Left renal pelvis (tissue), 4 donors: ENCODE measurements at regions not wholly inside any gene's neighbourhood (a gene's known extent, or its start where the extent isn't known, plus 50 kb on each side); places are given as distances from the start of the nearest gene placed in this dataset.

Experiments
- DNase-seq, 4 donors: peaks; one replicate each; pipeline ENCODE4 v3.0.0-alpha.2; 2013; ENCODE audit warnings: low read depth in 4 of 4, low spot score in 3 of 4

GRCh38 chr1:172883387-172883791 is 167.4 kb downstream of the TNFSF18 start:
- no peak for DNase-seq

DNA sequence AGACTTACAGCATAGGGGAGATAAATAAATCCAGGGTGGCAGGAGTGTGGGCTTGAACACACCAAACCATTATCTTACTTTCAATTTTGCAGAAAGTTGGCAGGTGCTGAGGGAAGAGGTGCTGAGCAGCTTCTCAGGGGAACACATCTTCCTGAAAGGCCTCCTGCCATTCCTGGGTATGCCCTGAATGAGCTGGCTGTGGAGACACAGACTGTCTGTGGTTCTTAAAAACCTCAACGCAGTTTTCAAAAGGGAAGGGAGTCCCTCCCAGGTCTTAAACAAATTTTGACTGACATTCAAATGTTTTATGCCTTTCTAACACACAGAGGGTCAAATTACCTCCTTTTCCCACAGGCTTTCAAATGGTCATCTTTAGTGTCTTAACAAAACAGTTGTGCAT is 166.9 kb downstream of the TNFSF18 start:
- no peak for DNase-seq

DNA sequence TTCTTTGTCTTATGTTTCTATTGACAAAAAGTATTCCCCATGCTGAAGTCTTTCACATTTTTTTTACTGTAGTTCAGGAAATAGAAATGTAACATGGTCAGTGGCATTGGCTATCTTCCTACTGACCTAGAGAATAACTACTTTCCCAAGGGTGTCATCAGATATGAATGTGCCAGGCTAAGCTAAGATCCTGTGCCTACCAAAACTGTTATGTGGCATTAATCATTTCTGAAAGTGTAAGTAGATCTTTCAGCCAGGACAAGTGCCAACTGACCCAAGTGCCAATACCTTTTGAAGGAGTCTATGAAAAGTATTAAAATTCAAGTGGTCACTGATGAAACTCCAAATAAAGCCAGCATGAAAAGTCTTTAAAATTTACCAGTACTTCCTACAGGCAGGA is 165.3 kb downstream of the TNFSF18 start:
- DNase-seq = no peak

GRCh38 chr1:172885971-172886370 is 164.8 kb downstream of the TNFSF18 start:
- no peak for DNase-seq

GRCh38 chr1:172887162-172887561 is 163.6 kb downstream of the TNFSF18 start:
- no peak for DNase-seq

DNA sequence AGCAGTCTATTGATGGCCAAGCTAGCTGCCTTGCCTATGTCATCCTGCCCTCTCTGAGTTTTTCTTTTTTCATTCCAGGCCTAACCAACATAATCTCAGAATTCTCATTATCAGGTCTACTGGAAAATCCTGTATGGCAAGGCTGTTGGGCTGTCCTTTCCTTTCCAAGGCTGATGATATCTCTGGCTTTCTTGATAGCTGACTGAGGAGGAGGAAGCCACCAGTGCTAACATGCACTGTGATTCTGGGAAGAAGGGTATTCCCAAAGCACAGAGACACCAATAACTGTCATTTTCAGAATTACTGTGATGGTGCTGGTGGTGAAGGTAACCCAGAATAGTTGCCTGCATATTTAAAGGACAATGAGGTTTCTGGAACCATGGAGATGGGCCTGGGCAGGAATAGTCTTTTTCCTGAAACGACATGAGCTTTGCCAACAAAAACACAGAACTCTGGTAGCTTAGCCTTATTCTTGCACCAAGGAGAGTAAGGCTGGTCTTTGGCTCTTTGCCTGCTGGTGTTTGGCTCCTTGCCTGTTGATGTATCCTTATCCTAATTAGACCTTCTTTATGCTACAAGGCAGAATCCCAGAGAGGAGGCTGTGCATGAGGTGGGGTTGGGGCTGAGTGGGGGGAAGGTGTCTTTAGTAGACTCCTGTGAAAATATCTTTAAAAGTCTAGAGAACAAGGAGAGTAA is 157.4 kb downstream of the TNFSF18 start:
- DNase-seq = no peak

- no peak for DNase-seq
Measured at GRCh38 chr1:172894349-172895049, 156.2 kb downstream of the TNFSF18 start.

DNA sequence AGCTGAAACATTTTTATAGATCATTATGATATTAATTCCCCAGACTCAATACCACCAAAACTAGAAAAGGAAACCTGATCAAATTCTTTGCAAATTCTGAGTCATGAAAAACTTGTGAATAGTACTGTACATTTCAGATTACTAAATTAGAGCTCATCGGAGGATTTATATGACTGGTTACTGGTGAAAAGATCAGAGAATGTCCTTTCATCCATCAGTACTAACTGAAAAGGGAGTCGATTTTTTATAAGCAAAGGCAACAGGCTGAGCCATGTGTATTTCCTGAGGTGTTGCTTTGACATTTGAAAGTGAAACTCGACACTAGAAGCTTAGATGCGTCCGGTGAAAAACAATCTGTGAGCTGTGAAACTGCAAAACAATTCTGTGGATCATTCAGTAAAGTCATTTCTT is 155.7 kb downstream of the TNFSF18 start:
- DNase-seq = no peak

GRCh38 chr1:172895761-172896160 is 155.0 kb downstream of the TNFSF18 start:
- DNase-seq = no peak

- DNase-seq = no peak
Measured at GRCh38 chr1:172897738-172898137, 153.0 kb downstream of the TNFSF18 start.

DNA sequence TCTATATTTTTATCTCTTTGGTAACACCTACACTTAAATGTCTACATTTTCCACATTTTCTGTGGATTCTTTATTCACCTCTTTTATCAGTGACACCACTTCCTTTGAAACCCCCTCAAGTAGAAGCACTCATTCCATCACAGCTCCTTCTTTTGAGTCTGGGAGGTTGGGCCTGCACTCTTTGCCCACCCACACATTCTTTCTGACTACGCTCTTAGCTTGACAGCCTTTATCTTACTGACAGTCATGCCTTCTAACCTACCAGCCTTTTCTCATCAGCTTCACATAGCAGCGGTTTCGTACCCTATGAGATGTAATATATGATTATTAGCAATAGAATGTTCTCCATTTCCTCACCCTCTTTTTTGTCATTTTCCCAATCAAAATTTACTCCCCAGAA is 151.9 kb downstream of the TNFSF18 start:
- no peak for DNase-seq

- no peak for DNase-seq
Measured at GRCh38 chr1:172900376-172900997, 150.3 kb downstream of the TNFSF18 start.

GRCh38 chr1:172902200-172902599 is 148.5 kb downstream of the TNFSF18 start:
- no peak for DNase-seq

- DNase-seq = no peak
Measured at GRCh38 chr1:172902861-172903381, 147.8 kb downstream of the TNFSF18 start.

- no peak for DNase-seq
Measured at GRCh38 chr1:172903581-172904220, 147.0 kb downstream of the TNFSF18 start.

DNA sequence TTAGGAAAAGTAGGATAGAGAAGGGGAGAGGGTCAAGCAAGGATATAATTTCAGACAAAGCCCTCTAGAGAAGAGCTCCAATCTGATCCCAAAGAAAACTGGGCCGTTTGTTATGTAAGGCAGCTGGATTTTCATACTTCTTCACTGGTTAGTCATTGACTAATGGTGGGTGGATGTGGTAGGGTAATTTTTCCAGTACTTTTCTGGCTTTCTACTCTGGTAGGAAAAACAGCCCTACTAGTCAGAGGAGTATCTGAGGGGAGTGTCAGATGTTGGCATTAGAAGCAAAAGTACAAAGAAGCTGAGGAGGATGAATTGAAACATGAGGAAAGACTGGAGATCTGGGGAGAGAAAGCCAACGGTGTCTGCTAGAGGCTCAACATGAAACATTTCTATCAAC is 145.3 kb downstream of the TNFSF18 start:
- DNase-seq = no peak

DNA sequence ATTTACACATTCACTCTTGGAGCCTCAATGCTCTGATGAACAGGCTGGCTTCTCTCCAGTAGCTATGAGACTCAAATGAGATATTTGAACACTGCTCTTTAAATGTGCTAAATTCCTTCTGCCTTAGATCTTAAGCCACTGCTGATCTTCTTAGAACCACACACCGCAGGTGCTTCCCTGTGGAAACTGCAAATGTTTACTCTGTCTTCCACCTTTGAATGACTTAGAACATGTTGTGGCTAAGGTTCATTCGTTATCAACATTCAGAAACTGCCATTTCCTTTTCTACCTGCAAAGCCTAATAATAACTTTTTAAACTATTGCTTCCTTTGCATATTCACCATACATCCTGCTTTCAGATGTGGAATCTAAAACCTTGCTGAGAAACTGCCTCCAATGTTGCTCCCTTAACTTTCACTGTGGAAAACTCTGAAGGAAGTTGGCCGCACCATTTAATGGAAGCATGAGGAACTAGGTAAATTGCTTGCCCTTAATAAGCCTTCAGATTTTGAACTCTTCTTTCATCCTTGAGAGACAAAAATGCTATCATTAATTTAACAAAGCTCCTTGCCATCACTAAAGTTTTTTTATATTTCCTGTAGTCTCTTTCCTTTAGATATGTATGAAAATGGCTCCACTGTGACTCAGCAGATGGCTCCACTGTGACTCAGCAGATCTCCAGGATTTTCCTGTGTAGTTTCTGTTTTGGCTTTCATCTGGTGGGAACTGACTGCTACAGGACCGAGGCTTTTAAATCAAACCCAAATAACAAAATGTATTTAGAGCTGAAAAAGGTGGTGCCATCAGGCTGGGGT is 143.8 kb downstream of the TNFSF18 start:
- DNase-seq = no peak

- DNase-seq = no peak
Measured at GRCh38 chr1:172907834-172908326, 142.9 kb downstream of the TNFSF18 start.

GRCh38 chr1:172909606-172910326 is 141.0 kb downstream of the TNFSF18 start:
- no peak for DNase-seq
